CD4-positive, CD25-positive, alpha-beta regulatory T cell (primary cell): ENCODE measurements at regions not wholly inside any gene's neighbourhood (a gene's known extent, or its start where the extent isn't known, plus 50 kb on each side); places are given as distances from the start of the nearest gene placed in this dataset.

Source experiments
- ATAC-seq, 2 donors: fragments of 150-1000 bp; cut with Tn5 transposase; one replicate each; pipeline ENCODE4 v1.10.0; 2021; ENCODE audit warnings: low read depth in 2 of 2, moderate number of reproducible peaks in 2 of 2, moderate library complexity in 1 of 2
- DNase-seq, 3 donors: peaks; one replicate each; pipeline versions ENCODE4 v3.0.0 to v3.0.0-alpha.2; 2012 to 2022; ENCODE audit warnings: mixed read lengths in 1 of 3
- H3K27ac ChIP-seq: one replicate; pipeline ENCODE4 v1.7.0; 2013; ENCODE audit warnings: mild to moderate bottlenecking, low read length; ENCODE audit not compliant: insufficient read depth, poor library complexity, severe bottlenecking
- H3K27me3 ChIP-seq: one replicate; pipeline ENCODE4 v1.7.0; 2013; ENCODE audit warnings: low read length; ENCODE audit not compliant: control insufficient read depth, insufficient read depth
- H3K36me3 ChIP-seq: one replicate; pipeline ENCODE4 v1.7.0; 2013; ENCODE audit warnings: mild to moderate bottlenecking, low read length, moderate library complexity; ENCODE audit not compliant: control insufficient read depth, insufficient read depth
- H3K4me1 ChIP-seq: 2 replicates; pipeline ENCODE4 v1.7.0; 2013; ENCODE audit warnings: mild to moderate bottlenecking, low read length; ENCODE audit not compliant: insufficient read depth, control insufficient read depth, poor library complexity, severe bottlenecking
- H3K4me3 ChIP-seq: one replicate; pipeline ENCODE4 v1.7.0; 2013; ENCODE audit warnings: low read depth, mild to moderate bottlenecking, low read length, moderate library complexity
- H3K9me3 ChIP-seq, 2 experiments: 1 replicate in 1 of 2; 2 replicates in 1 of 2; pipeline ENCODE4 v1.7.0; 2013; ENCODE audit warnings: low read length in 2 of 2, mild to moderate bottlenecking in 1 of 2, moderate library complexity in 1 of 2; ENCODE audit not compliant: control insufficient read depth in 2 of 2
- H3K27ac Mint-ChIP-seq, 3 donors: one replicate each; pipeline ENCODE4 v1.8.0; 2020 to 2022; ENCODE audit warnings: mild to moderate bottlenecking in 3 of 3, mixed read lengths in 3 of 3, moderate library complexity in 2 of 3
- H3K27me3 Mint-ChIP-seq: one replicate; pipeline ENCODE4 v1.8.0; 2022; ENCODE audit warnings: mild to moderate bottlenecking, mixed read lengths
- H3K36me3 Mint-ChIP-seq: one replicate; pipeline ENCODE4 v1.8.0; 2020; ENCODE audit warnings: mixed read lengths
- H3K4me1 Mint-ChIP-seq, 4 donors: one replicate each; pipeline ENCODE4 v1.8.0; 2020 to 2022; ENCODE audit warnings: mixed read lengths in 4 of 4, mild to moderate bottlenecking in 1 of 4
- H3K4me3 Mint-ChIP-seq, 4 donors: one replicate each; pipeline ENCODE4 v1.8.0; 2020 to 2022; ENCODE audit warnings: mild to moderate bottlenecking in 4 of 4, mixed read lengths in 4 of 4, moderate library complexity in 3 of 4
- H3K9me3 Mint-ChIP-seq, 7 donors: one replicate each; pipeline ENCODE4 v1.8.0; 2020 to 2022; ENCODE audit warnings: mixed read lengths in 7 of 7, mild to moderate bottlenecking in 3 of 7, moderate library complexity in 2 of 7

- no peaks in the 10 kb centered on the region for H3K9me3 ChIP-seq
- H3K27ac ChIP-seq: no peak overlapping the region
- H3K27me3 Mint-ChIP-seq: peaks cover 9% of the 10 kb centered on the region
- no peaks in the 10 kb centered on the region for H3K27me3 ChIP-seq
- no peaks in the 10 kb centered on the region for H3K4me1 Mint-ChIP-seq
- H3K27ac Mint-ChIP-seq: no peak overlapping the region
- DNase-seq (no peak), ATAC-seq (no peak)
- no peaks in the 10 kb centered on the region for H3K36me3 ChIP-seq
- peaks cover 0 to 4% (median 0%) of the 10 kb centered on the region in 7 donors for H3K9me3 Mint-ChIP-seq
- H3K4me3 Mint-ChIP-seq: no peak overlapping the region
- no peaks in the 10 kb centered on the region for H3K36me3 Mint-ChIP-seq
- H3K4me1 ChIP-seq: no peaks in the 10 kb centered on the region
- no peak overlapping the region for H3K4me3 ChIP-seq
Observed at GRCh38 chr20:59376109-59376841, 75.9 kb downstream of the EDN3 start.

- no peak overlapping the region for H3K27ac ChIP-seq
- ATAC-seq (no peak), DNase-seq (no peak)
- H3K9me3 Mint-ChIP-seq: peaks cover 0 to 1% (median 0%) of the 10 kb centered on the region in 7 donors
- no peaks in the 10 kb centered on the region for H3K36me3 Mint-ChIP-seq
- H3K4me3 Mint-ChIP-seq: no peak overlapping the region
- H3K4me1 ChIP-seq: no peaks in the 10 kb centered on the region
- H3K27ac Mint-ChIP-seq: no peak overlapping the region
- no peaks in the 10 kb centered on the region for H3K9me3 ChIP-seq
- H3K36me3 ChIP-seq: no peaks in the 10 kb centered on the region
- no peak overlapping the region for H3K4me3 ChIP-seq
- H3K4me1 Mint-ChIP-seq: no peaks in the 10 kb centered on the region
- H3K27me3 ChIP-seq: no peaks in the 10 kb centered on the region
- H3K27me3 Mint-ChIP-seq: peaks cover 9% of the 10 kb centered on the region
Observed at GRCh38 chr20:59376998-59377397, 76.6 kb downstream of the EDN3 start.

- Mint-ChIP-seq H3K27ac (no peak overlapping the region), H3K36me3 (no peaks in the 10 kb centered on the region), H3K9me3 (peaks cover 0 to 1% (median 0%) of the 10 kb centered on the region in 7 donors), H3K4me3 (no peak overlapping the region), H3K27me3 (peaks cover 9% of the 10 kb centered on the region), H3K4me1 (no peaks in the 10 kb centered on the region)
- DNase-seq (no peak), ATAC-seq (no peak)
- Histone ChIP-seq H3K4me3 (no peak overlapping the region), H3K36me3 (no peaks in the 10 kb centered on the region), H3K9me3 (no peaks in the 10 kb centered on the region), H3K27me3 (no peaks in the 10 kb centered on the region), H3K4me1 (no peaks in the 10 kb centered on the region), H3K27ac (no peak overlapping the region)
Observed at GRCh38 chr20:59377842-59378241, 77.4 kb downstream of the EDN3 start.

- no peaks in the 10 kb centered on the region for H3K36me3 ChIP-seq
- H3K27me3 ChIP-seq: no peaks in the 10 kb centered on the region
- Mint-ChIP-seq H3K4me1 (no peaks in the 10 kb centered on the region), H3K9me3 (peaks cover 0 to 1% (median 0%) of the 10 kb centered on the region in 7 donors), H3K36me3 (no peaks in the 10 kb centered on the region), H3K4me3 (no peak overlapping the region), H3K27me3 (peaks cover 9% of the 10 kb centered on the region), H3K27ac (no peak overlapping the region)
- no peak overlapping the region for H3K4me3 ChIP-seq
- H3K4me1 ChIP-seq: no peaks in the 10 kb centered on the region
- no peak for DNase-seq
- no peaks in the 10 kb centered on the region for H3K9me3 ChIP-seq
- no peak for ATAC-seq
- no peak overlapping the region for H3K27ac ChIP-seq
Observed at GRCh38 chr20:59378396-59378795, 78.0 kb downstream of the EDN3 start.

GRCh38 chr20:59378966-59379365 lies 78.6 kb downstream of the EDN3 start:
- no peak overlapping the region for H3K27ac ChIP-seq
- DNase-seq (no peak), ATAC-seq (no peak)
- no peaks in the 10 kb centered on the region for H3K4me1 ChIP-seq
- no peaks in the 10 kb centered on the region for H3K9me3 ChIP-seq
- no peaks in the 10 kb centered on the region for H3K36me3 Mint-ChIP-seq
- H3K27me3 ChIP-seq: no peaks in the 10 kb centered on the region
- no peaks in the 10 kb centered on the region for H3K36me3 ChIP-seq
- H3K27me3 Mint-ChIP-seq: peaks cover 9% of the 10 kb centered on the region
- no peak overlapping the region for H3K4me3 ChIP-seq
- no peaks in the 10 kb centered on the region for H3K4me1 Mint-ChIP-seq
- H3K4me3 Mint-ChIP-seq: no peak overlapping the region
- H3K27ac Mint-ChIP-seq: no peak overlapping the region
- peaks cover 0 to 1% (median 0%) of the 10 kb centered on the region in 7 donors for H3K9me3 Mint-ChIP-seq

- Histone ChIP-seq H3K4me1 (no peaks in the 10 kb centered on the region), H3K36me3 (no peaks in the 10 kb centered on the region), H3K27me3 (no peaks in the 10 kb centered on the region), H3K4me3 (no peak overlapping the region), H3K9me3 (no peaks in the 10 kb centered on the region), H3K27ac (no peak overlapping the region)
- Mint-ChIP-seq H3K9me3 (no peaks in the 10 kb centered on the region), H3K4me1 (peaks cover 0 to 6% (median 0%) of the 10 kb centered on the region in 4 donors), H3K27me3 (no peaks in the 10 kb centered on the region), H3K4me3 (no peak overlapping the region), H3K27ac (no peak overlapping the region), H3K36me3 (no peaks in the 10 kb centered on the region)
- no peak for DNase-seq
- ATAC-seq: no peak
Observed at GRCh38 chr20:59381689-59382088, 81.3 kb downstream of the EDN3 start.

- no peaks in the 10 kb centered on the region for H3K36me3 Mint-ChIP-seq
- Histone ChIP-seq H3K36me3 (no peaks in the 10 kb centered on the region), H3K4me3 (no peak overlapping the region), H3K9me3 (no peaks in the 10 kb centered on the region), H3K27me3 (no peaks in the 10 kb centered on the region), H3K4me1 (no peaks in the 10 kb centered on the region), H3K27ac (no peak overlapping the region)
- no peak overlapping the region for H3K27ac Mint-ChIP-seq
- no peaks in the 10 kb centered on the region for H3K27me3 Mint-ChIP-seq
- ATAC-seq: no peak
- no peaks in the 10 kb centered on the region for H3K9me3 Mint-ChIP-seq
- H3K4me1 Mint-ChIP-seq: peaks cover 0 to 6% (median 0%) of the 10 kb centered on the region in 4 donors
- no peak for DNase-seq
- H3K4me3 Mint-ChIP-seq: no peak overlapping the region
Observed at GRCh38 chr20:59382157-59382725, 81.8 kb downstream of the EDN3 start.

- ATAC-seq (no peak), DNase-seq (no peak)
- H3K27me3 Mint-ChIP-seq: no peaks in the 10 kb centered on the region
- peaks cover 0 to 6% (median 0%) of the 10 kb centered on the region in 4 donors for H3K4me1 Mint-ChIP-seq
- H3K27ac Mint-ChIP-seq: no peak overlapping the region
- Histone ChIP-seq H3K36me3 (no peaks in the 10 kb centered on the region), H3K27me3 (no peaks in the 10 kb centered on the region), H3K4me3 (no peak overlapping the region), H3K4me1 (no peaks in the 10 kb centered on the region), H3K27ac (no peak overlapping the region), H3K9me3 (no peaks in the 10 kb centered on the region)
- H3K36me3 Mint-ChIP-seq: no peaks in the 10 kb centered on the region
- no peaks in the 10 kb centered on the region for H3K9me3 Mint-ChIP-seq
- no peak overlapping the region for H3K4me3 Mint-ChIP-seq
Observed at GRCh38 chr20:59382907-59383306, 82.5 kb downstream of the EDN3 start.
